Trophoblast cell (in vitro differentiated cells and primary cell): ENCODE measurements at regions not wholly inside any gene's neighbourhood (a gene's known extent, or its start where the extent isn't known, plus 50 kb on each side); places are given as distances from the start of the nearest gene placed in this dataset.

Experiments
- DNase-seq, 2 donors: peaks; one replicate each; pipeline ENCODE4 v3.0.0-alpha.2; 2016
- H2AFZ ChIP-seq: 2 replicates; pipeline ENCODE4 v1.6.1; 2013; ENCODE audit warnings: low read length, moderate library complexity, mild to moderate bottlenecking; ENCODE audit not compliant: insufficient read depth, poor library complexity
- H2AK5ac ChIP-seq: 2 replicates; pipeline ENCODE4 v1.6.1; 2013; ENCODE audit warnings: mild to moderate bottlenecking, low read length
- H2BK120ac ChIP-seq: 2 replicates; pipeline ENCODE4 v1.6.1; 2013; ENCODE audit warnings: low read length, mild to moderate bottlenecking, moderate library complexity; ENCODE audit not compliant: insufficient read depth, poor library complexity
- H2BK12ac ChIP-seq: 2 replicates; pipeline ENCODE4 v1.6.1; 2013; ENCODE audit warnings: mild to moderate bottlenecking, low read length, moderate library complexity
- H2BK5ac ChIP-seq: 2 replicates; pipeline ENCODE4 v1.6.1; 2013; ENCODE audit warnings: low read length, low read depth, moderate library complexity, mild to moderate bottlenecking; ENCODE audit not compliant: poor library complexity
- H3K14ac ChIP-seq: 2 replicates; pipeline ENCODE4 v1.6.1; 2013; ENCODE audit warnings: mild to moderate bottlenecking, low read length
- H3K18ac ChIP-seq: 2 replicates; pipeline ENCODE4 v1.6.1; 2013; ENCODE audit warnings: mild to moderate bottlenecking, low read length
- H3K23ac ChIP-seq: 2 replicates; pipeline ENCODE4 v1.6.1; 2013; ENCODE audit warnings: low read length
- H3K27ac ChIP-seq: 2 replicates; pipeline ENCODE4 v1.5.1; 2013; ENCODE audit warnings: low read depth, mild to moderate bottlenecking, inconsistent platforms, low read length, moderate library complexity
- H3K27me3 ChIP-seq: 2 replicates; pipeline ENCODE4 v1.6.1; 2013; ENCODE audit warnings: inconsistent platforms, mild to moderate bottlenecking, low read length, moderate library complexity; ENCODE audit not compliant: insufficient read depth
- H3K36me3 ChIP-seq, 2 experiments: 1 replicate in 1 of 2; 2 replicates in 1 of 2; pipeline ENCODE4 v1.6.1; 2013; ENCODE audit warnings: low read length in 2 of 2, mild to moderate bottlenecking in 2 of 2, moderate library complexity in 1 of 2; ENCODE audit not compliant: insufficient read depth in 2 of 2, control insufficient read depth in 1 of 2
- H3K4ac ChIP-seq: 2 replicates; pipeline ENCODE4 v1.6.1; 2013; ENCODE audit warnings: low read depth, mild to moderate bottlenecking, low read length, moderate library complexity
- H3K4me1 ChIP-seq, 2 experiments: 1 replicate in 1 of 2; 2 replicates in 1 of 2; pipeline ENCODE4 v1.6.1; 2013; ENCODE audit warnings: low read length in 2 of 2, mild to moderate bottlenecking in 2 of 2, moderate library complexity in 1 of 2; ENCODE audit not compliant: insufficient read depth in 2 of 2, control insufficient read depth in 1 of 2
- H3K4me2 ChIP-seq: 2 replicates; pipeline ENCODE4 v1.6.1; 2013; ENCODE audit warnings: inconsistent platforms, mild to moderate bottlenecking, low read length, moderate library complexity
- H3K4me3 ChIP-seq: 2 replicates; pipeline ENCODE4 v1.5.1; 2013; ENCODE audit warnings: mild to moderate bottlenecking, low read depth, low read length, inconsistent platforms
- H3K79me1 ChIP-seq: one replicate; pipeline ENCODE4 v1.6.1; 2013; ENCODE audit warnings: low read length
- H3K79me2 ChIP-seq: 2 replicates; pipeline ENCODE4 v1.6.1; 2013; ENCODE audit warnings: low read length, mild to moderate bottlenecking; ENCODE audit not compliant: control insufficient read depth, insufficient read depth, poor library complexity
- H3K9ac ChIP-seq: 2 replicates; pipeline ENCODE4 v1.6.1; 2013; ENCODE audit warnings: mild to moderate bottlenecking, low read length
- H3K9me3 ChIP-seq: 2 replicates; pipeline ENCODE4 v1.6.1; 2013; ENCODE audit warnings: low read depth, mild to moderate bottlenecking, control low read depth, inconsistent platforms, low read length; ENCODE audit not compliant: insufficient read depth
- H4K12ac ChIP-seq: 2 replicates; pipeline ENCODE4 v1.6.1; 2013; ENCODE audit warnings: low read depth, mild to moderate bottlenecking, low read length, moderate library complexity
- H4K8ac ChIP-seq: 2 replicates; pipeline ENCODE4 v1.6.1; 2013; ENCODE audit warnings: low read depth, mild to moderate bottlenecking, low read length, moderate library complexity
- H4K91ac ChIP-seq: one replicate; pipeline ENCODE4 v1.6.1; 2013; ENCODE audit warnings: low read depth, mild to moderate bottlenecking, low read length, moderate library complexity
- WGBS: extraction: QIAGEN DNeasy Blood & Tissue Kit; methylation state at CpG from one replicate; pipeline ENCODE4 v1.1.7; 2013; ENCODE audit warnings: missing lambda C conversion rate; ENCODE audit not compliant: insufficient read length, insufficient coverage; ENCODE audit errors: extremely low coverage; 5-methylcytosine and 5-hydroxymethylcytosine counted together

DNA sequence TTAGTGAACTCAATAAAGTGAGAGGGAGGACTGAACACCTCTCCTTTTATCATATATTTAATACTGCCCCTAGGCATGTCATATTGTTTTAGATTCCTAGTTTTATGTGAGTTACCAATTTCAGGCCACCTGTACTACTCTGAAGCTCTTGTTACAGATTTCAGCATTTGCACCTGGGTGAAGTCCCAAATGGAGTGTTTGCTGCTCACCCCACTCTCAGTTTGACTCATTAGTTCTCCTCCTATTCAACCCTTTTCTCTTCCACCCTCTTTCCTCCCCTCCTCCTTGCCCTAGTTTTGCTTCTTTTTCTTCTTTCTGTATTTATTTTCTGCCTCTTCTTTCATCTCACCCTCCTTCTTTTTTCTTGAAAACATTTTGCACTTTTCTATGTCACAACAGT, 1852.2 kb upstream of the IGFBP7 start:
- Histone ChIP-seq H3K4me3 (no peak overlapping the region), H4K12ac (no peak overlapping the region), H3K79me1 (no peaks in the 10 kb centered on the region), H4K91ac (no peak overlapping the region), H2BK5ac (no peak overlapping the region), H3K27ac (no peak overlapping the region), H3K18ac (no peak overlapping the region), H3K79me2 (no peaks in the 10 kb centered on the region), H2AK5ac (no peak overlapping the region), H3K9me3 (no peaks in the 10 kb centered on the region), H3K9ac (no peak overlapping the region), H4K8ac (no peak overlapping the region), H2BK120ac (no peak overlapping the region), H3K23ac (no peak overlapping the region), H3K4me1 (no peaks in the 10 kb centered on the region), H3K27me3 (no peaks in the 10 kb centered on the region), H2AFZ (no peak overlapping the region), H3K36me3 (no peaks in the 10 kb centered on the region), H2BK12ac (no peak overlapping the region), H3K4ac (no peak overlapping the region), H3K4me2 (no peak overlapping the region), H3K14ac (no peak overlapping the region)
- no peak for DNase-seq

DNA sequence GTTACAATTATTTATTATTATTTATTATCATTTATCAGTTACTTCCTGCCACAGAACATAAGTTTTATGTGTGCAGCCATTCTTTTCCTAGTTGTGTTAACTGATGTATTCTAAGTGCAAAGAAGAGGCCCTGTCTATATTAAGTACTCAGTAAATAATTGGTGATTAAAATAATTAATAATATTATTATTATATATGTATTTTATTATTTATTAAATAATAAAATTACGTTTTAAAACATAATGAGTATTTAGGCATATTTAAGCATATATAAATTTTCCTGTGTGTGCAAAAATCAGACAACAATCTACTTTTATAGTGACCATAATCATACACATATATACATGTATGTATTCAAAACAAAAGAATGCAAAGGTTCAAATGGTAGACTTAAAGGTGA, 1871.6 kb upstream of the IGFBP7 start:
- H2AK5ac ChIP-seq, result no peak overlapping the region
- no peaks in the 10 kb centered on the region for H3K36me3 ChIP-seq
- no peak overlapping the region for H3K27ac ChIP-seq
- no peaks in the 10 kb centered on the region for H3K79me1 ChIP-seq
- H2AFZ ChIP-seq, result no peak overlapping the region
- DNase-seq, result no peak
- H3K14ac ChIP-seq, result no peak overlapping the region
- no peak overlapping the region for H3K9ac ChIP-seq
- no peak overlapping the region for H3K4ac ChIP-seq
- no peak overlapping the region for H3K4me2 ChIP-seq
- H4K12ac ChIP-seq, result no peak overlapping the region
- no peak overlapping the region for H3K23ac ChIP-seq
- no peak overlapping the region for H3K18ac ChIP-seq
- H3K9me3 ChIP-seq, result no peaks in the 10 kb centered on the region
- H2BK12ac ChIP-seq, result no peak overlapping the region
- H2BK5ac ChIP-seq, result no peak overlapping the region
- no peak overlapping the region for H4K8ac ChIP-seq
- H3K4me1 ChIP-seq, result no peaks in the 10 kb centered on the region
- no peaks in the 10 kb centered on the region for H3K79me2 ChIP-seq
- H3K27me3 ChIP-seq, result no peaks in the 10 kb centered on the region
- no peak overlapping the region for H4K91ac ChIP-seq
- H3K4me3 ChIP-seq, result no peak overlapping the region
- H2BK120ac ChIP-seq, result no peak overlapping the region
- no CpG with 5 or more reads among the region's 1 CpG for WGBS

DNA sequence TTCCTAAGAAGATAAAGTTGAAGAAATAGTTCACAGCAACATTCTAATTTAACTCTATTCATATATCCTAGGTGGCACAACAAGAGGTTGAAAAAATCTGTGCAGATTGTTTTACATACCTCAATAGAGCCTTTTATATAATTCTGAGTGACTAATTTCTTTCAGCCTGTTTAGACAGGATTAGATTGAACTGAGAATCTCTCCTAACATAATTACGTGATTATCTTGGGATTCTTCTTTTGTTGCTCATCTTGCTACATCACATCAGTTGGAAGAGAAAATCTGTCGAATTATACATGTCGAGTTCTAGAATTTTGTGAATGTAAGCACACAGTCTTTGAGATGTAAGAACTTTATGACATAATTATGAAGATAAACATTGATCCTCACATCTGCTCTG, 1873.7 kb upstream of the IGFBP7 start:
- no peak overlapping the region for H2AFZ ChIP-seq
- no peak overlapping the region for H2AK5ac ChIP-seq
- no peak overlapping the region for H2BK120ac ChIP-seq
- H3K4me3 ChIP-seq, result no peak overlapping the region
- no peak overlapping the region for H2BK5ac ChIP-seq
- H3K18ac ChIP-seq, result no peak overlapping the region
- H3K79me2 ChIP-seq, result no peaks in the 10 kb centered on the region
- H4K8ac ChIP-seq, result no peak overlapping the region
- no peak for DNase-seq
- no peaks in the 10 kb centered on the region for H3K27me3 ChIP-seq
- H3K23ac ChIP-seq, result no peak overlapping the region
- H3K79me1 ChIP-seq, result no peaks in the 10 kb centered on the region
- H3K9me3 ChIP-seq, result no peaks in the 10 kb centered on the region
- no peak overlapping the region for H4K91ac ChIP-seq
- H3K14ac ChIP-seq, result no peak overlapping the region
- no peaks in the 10 kb centered on the region for H3K36me3 ChIP-seq
- H4K12ac ChIP-seq, result no peak overlapping the region
- H3K9ac ChIP-seq, result no peak overlapping the region
- H3K4me2 ChIP-seq, result no peak overlapping the region
- H2BK12ac ChIP-seq, result no peak overlapping the region
- no peak overlapping the region for H3K27ac ChIP-seq
- WGBS, result no CpG with 5 or more reads among the region's 3 CpGs
- H3K4me1 ChIP-seq, result no peaks in the 10 kb centered on the region
- H3K4ac ChIP-seq, result no peak overlapping the region

DNA sequence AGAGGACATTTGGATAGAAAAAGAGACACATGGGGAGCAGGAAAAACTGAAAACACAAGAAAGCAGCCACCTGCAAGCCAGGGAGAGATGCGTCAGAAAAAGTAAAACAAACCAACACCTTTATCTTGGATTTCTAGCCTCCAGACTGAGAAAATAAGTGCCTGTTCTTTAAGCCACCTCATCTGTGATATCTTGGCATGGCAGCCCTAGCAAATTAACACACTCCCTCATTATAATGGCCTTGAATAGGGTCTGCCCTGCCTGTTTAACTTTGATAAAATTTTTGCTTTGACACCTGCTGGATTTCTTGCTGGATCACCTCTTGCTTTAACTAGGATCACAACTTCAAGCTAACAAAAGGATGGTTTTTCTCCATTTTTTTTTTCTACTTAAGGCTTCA, 1892.0 kb upstream of the IGFBP7 start:
- H3K36me3 ChIP-seq, result no peaks in the 10 kb centered on the region
- H3K4me1 ChIP-seq, result no peaks in the 10 kb centered on the region
- no peaks in the 10 kb centered on the region for H3K9me3 ChIP-seq
- no peak overlapping the region for H3K9ac ChIP-seq
- H3K4me2 ChIP-seq, result no peak overlapping the region
- no peak overlapping the region for H3K4ac ChIP-seq
- no peak overlapping the region for H4K12ac ChIP-seq
- no peaks in the 10 kb centered on the region for H3K27me3 ChIP-seq
- no peak overlapping the region for H2BK12ac ChIP-seq
- H2BK120ac ChIP-seq, result no peak overlapping the region
- no peak for DNase-seq
- H2AFZ ChIP-seq, result no peak overlapping the region
- no peak overlapping the region for H3K18ac ChIP-seq
- no peaks in the 10 kb centered on the region for H3K79me2 ChIP-seq
- H4K8ac ChIP-seq, result no peak overlapping the region
- H3K4me3 ChIP-seq, result no peak overlapping the region
- H3K79me1 ChIP-seq, result no peaks in the 10 kb centered on the region
- no peak overlapping the region for H2AK5ac ChIP-seq
- no peak overlapping the region for H3K23ac ChIP-seq
- H3K27ac ChIP-seq, result no peak overlapping the region
- WGBS, result no CpG with 5 or more reads among the region's 1 CpG
- no peak overlapping the region for H2BK5ac ChIP-seq
- H3K14ac ChIP-seq, result no peak overlapping the region
- no peak overlapping the region for H4K91ac ChIP-seq

- Histone ChIP-seq H3K4me3 (no peak overlapping the region), H3K9me3 (no peaks in the 10 kb centered on the region), H3K23ac (no peak overlapping the region), H3K27me3 (no peaks in the 10 kb centered on the region), H2AFZ (no peak overlapping the region), H3K4me2 (no peak overlapping the region), H2BK120ac (no peak overlapping the region), H3K9ac (no peak overlapping the region), H3K4me1 (no peaks in the 10 kb centered on the region), H3K14ac (no peak overlapping the region), H4K8ac (no peak overlapping the region), H2AK5ac (no peak overlapping the region), H3K18ac (no peak overlapping the region), H3K79me1 (no peaks in the 10 kb centered on the region), H3K27ac (no peak overlapping the region), H3K79me2 (no peaks in the 10 kb centered on the region), H2BK12ac (no peak overlapping the region), H4K91ac (no peak overlapping the region), H3K36me3 (no peaks in the 10 kb centered on the region), H4K12ac (no peak overlapping the region), H2BK5ac (no peak overlapping the region), H3K4ac (no peak overlapping the region)
- DNase-seq, result no peak
These were observed 1914.1 kb upstream of the IGFBP7 start for GRCh38 chr4:59024257-59024656.
